Dedifferentiated amniotic fluid mesenchymal stem cell (primary cell): ENCODE measurements at regions not wholly inside any gene's neighbourhood (a gene's known extent, or its start where the extent isn't known, plus 50 kb on each side); places are given as distances from the start of the nearest gene placed in this dataset.
A peak's percentile ranks its signal among the peaks of the same experiment; 100 is the strongest.

Experiments used
- DNase-seq: peaks from one replicate; pipeline ENCODE4 v3.0.0-alpha.2; 2016; ENCODE audit errors: extremely low spot score

- DNase-seq = no peak
Measured at GRCh38 chr5:89275066-89275855, 392.3 kb upstream of the MEF2C start.

DNA sequence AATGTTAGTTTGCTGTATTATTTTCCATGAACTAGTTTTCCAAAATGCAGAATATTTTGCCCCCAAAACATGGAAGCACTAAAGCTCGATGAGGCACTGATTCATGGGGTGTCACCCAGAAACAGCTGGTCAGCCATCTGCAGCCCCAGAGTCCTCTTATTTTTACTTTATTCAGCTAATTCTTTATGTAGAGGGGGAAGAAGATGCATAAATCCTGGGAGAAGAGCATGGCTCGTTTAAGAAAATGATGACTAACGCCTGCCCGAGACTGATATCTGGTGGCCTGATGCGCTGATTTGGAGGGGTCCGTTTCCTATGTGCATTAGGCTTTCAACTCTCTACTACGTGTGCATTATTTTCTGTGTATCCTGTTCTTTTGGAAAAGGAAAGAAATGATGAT, 390.3 kb upstream of the MEF2C start:
- DNase-seq = no peak

- DNase-seq = no peak
Measured at GRCh38 chr5:89270901-89271300, 387.9 kb upstream of the MEF2C start.

DNA sequence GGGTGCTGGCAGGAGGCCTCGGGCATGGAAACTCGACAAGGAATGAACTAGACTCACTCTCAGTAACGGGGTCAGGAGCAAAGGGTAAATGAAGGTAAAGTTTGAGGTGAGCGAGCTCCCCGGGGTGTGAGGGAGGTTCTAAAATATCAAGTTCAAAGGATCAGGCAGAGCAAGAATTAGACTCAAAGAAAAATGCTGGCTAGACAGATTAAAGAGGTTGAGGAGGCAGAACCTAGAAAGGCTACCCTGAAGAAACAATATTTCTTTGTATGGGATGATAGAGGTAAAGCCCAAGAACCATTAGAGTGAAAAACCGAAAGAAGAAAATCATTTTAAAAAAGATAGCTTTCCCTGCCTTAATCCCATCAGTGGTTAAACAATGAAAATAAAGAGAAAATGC, 386.7 kb upstream of the MEF2C start:
- DNase-seq = no peak

- DNase-seq = no peak
Measured at GRCh38 chr5:89268460-89268859, 385.5 kb upstream of the MEF2C start.

DNA sequence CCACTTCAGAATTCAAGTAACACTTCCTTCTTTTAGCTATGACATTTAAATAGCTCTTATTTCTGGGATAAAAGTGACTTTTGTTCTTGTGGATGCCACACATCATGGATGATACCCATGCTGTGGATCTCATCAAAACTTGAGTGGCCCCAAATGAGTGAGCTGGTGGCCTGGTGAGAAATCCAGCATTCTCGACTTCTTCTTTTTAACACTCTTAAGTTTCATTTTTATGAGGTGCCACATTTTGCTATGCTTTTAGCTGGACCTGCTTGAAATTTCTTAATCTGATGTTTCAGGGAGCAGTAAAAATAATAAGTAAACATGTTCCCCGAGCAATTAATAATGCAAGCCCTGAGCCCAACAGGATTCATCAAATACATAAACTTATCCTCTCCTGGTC, 384.8 kb upstream of the MEF2C start:
- no peak for DNase-seq

DNA sequence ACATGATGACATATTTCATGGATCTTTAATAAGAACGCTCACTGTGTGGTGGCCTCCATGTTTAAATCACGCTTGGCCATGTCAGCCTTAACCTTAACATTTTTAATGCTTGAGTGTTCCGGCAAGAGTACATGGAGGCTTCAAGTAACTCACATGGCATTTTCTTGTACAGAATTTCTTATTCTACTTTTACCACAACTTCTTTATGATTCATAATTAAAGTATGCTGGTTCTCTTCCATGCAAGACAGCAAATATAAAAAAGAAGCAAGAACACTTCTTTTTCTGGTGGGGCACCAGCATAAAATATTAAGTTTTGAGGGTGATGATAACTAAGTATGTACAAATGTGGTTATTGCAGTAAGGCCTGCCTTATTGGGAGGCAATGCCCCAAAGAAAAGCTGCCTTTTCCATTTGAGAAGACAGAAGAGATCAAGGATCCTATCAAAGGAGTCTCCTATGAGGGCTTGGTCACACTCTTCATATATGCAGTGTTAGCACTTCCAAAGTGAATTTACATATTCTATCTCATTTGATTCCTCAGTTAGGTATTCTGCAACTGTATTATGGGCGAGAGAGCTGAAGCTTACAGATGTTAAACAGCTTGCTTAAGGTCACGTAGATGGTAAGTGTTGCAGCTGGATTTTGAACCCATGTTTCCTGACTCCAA, 382.7 kb upstream of the MEF2C start:
- DNase-seq = peak; percentile 72

DNA sequence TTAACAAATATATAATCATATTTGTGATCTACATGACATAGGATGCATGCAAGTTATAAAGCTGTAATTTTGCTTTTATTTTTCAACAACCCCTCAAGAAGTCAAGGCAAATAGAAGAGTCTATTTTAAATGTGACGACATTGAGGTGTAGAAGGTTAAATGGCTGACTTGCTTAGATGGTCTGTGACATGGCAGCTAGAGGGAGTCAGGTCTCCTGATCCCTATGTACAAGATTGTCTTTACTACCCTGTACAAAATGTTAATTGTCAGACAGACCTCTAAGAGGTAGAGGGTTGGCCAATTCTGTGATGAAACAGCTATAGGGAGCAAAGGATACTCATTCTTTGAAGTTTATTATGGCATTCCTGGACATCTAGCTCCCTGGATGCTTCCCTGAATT, 380.9 kb upstream of the MEF2C start:
- no peak for DNase-seq

- DNase-seq = no peak
Measured at GRCh38 chr5:89262030-89262429, 379.0 kb upstream of the MEF2C start.

- no peak for DNase-seq
Measured at GRCh38 chr5:89260254-89260653, 377.3 kb upstream of the MEF2C start.

GRCh38 chr5:89255845-89256463, 373.0 kb upstream of the MEF2C start:
- no peak for DNase-seq

GRCh38 chr5:89253666-89254352, 370.8 kb upstream of the MEF2C start:
- peak; percentile 18 for DNase-seq

DNA sequence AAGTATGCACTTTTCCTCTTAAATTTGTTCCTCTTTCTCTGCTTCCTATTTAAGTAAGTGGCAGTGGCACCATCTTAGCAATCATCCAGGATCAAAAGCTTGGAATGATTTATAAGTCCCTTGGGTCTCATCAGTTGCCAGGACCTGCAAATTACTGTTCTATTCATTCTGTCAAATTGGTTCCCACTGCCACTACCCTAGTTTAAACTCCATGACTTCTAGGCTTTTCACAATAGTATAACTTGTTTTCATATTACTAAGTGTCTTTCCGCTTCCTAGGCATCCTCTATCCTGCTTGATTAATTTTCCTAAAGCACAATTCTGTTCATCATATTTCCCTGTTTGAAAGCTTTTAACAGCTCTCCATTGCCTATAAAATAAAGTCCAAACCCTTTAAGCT, 363.9 kb upstream of the MEF2C start:
- no peak for DNase-seq

DNA sequence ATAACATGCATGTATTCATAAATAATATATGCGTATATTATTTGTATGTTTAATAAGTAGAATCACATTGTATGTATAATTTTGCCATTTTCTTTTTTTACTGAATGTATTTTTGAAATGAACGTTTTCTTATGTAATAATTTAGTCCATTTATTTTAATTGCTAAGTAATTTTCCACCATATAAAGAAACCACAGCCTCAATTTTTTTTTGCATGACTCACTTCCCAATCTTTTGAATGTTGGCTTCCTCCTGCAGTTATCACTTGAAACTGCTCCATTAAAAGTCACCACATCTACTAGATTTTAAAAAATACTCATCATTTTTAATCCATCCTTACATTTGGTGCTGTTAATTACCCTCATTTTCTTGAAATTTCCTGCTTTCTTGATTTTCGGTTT, 363.3 kb upstream of the MEF2C start:
- no peak for DNase-seq

DNA sequence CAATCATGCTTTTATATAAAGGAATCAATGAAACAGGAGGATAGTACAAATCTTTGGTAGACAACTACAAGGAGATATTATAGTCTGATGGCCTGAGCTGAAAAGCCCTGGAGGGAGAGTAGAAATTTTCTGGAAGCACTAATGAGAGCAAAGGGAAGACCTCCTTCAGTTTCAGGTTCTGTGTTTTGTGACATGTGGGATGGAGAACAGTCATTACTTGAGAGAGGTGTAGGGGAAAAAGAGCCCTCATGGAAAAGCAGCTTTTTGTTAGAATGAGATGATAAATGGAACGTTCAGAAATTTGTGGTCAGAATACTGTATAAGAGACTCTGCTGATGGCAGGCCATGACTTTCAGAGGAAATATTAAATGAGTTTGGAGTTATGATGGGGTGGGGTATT, 360.6 kb upstream of the MEF2C start:
- DNase-seq = no peak

DNA sequence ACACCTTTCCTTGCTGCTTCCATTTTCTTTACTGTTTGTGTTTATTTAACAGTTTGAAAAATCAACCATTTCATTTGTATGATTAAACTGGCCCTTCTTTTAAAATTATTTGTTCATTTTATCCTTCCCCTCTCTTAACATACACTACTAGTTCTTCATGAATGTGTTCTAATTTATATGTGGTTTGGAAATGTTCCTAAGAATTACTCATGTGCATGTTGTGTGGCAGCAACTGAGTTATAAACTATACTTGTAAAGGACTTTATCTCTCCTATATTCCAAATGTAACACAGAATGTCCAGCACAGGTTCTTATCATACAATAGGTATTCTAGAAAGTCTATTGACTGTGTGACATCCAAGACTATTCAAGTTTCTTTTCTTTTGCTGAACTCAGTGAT, 358.2 kb upstream of the MEF2C start:
- peak; percentile 53 for DNase-seq

DNA sequence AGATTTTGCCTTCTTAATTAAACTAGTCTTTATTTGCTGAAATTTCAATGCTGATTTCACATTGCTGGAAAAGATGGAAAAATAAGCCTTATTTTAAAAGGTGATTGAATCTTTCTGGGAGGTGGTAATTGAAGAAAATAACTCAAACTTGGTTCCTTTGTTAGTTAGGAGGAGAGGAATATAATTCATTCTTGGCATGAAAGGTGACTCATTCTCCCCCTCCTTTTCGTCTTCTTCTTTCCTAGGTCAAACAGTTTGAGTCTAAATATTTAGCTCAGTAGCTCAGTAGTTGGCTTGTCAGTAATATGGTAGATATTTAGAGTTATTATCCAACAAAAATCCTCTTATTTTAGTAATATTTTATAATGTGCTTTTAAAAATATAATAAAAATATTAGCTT, 353.9 kb upstream of the MEF2C start:
- DNase-seq = no peak

GRCh38 chr5:89233462-89233861, 350.5 kb upstream of the MEF2C start:
- DNase-seq = no peak

GRCh38 chr5:89232139-89232603, 349.2 kb upstream of the MEF2C start:
- no peak for DNase-seq

DNA sequence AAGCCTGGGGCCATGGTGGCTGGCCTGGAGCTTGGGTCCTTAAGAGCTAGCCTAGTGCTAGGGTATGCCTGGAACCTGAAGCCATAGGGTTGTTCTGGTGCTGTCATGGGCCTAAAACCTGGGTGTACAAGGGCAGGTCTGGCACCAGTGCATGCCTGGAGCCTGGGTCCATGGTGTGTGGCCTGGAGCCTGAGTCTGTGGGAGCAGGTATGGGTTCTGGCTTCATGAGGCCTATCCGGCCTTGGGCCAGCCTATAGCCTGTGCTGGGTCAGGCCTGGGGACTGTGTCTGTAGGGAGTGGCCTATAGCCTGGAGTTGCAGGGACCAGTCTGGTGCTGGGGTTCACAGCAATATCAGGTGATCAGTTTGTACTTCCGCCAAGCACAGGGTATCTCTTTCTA, 347.2 kb upstream of the MEF2C start:
- DNase-seq = no peak

DNA sequence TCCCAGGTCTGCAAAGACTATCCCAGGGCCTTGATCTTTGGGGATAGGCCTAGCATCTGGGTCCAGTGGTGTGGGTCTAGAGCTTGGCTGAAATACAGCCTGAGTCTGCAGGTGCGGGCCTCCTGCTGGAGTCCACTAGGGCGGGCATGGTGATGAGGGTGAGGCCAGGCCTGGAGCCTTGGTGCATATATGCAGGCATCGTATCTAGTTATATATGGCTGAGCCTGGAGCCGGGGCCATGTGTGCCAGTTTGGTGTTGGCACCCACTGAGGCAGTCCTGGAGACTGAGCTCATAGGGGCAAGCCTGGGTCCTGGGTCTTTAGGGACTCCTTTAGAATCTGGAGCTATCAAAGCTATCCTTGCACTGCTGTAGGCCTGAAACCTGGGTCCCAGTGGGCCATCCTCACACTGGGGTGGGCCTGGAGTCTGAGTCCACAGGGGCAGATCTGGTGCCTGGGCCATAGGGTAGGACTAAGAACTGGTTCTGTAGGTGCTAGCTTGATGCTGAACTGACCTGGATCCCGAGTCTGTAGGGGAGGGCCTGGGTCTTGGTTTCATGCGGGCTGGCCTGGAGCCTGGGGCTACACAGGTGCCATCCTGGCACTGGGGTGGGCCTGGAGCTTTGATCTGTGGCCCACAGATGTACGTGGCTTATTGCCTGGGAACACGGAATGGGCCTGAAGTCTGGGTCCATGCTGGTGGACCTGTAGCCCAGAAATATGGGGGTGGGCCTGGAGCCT, 346.5 kb upstream of the MEF2C start:
- no peak for DNase-seq

- no peak for DNase-seq
Measured at GRCh38 chr5:89228355-89228754, 345.4 kb upstream of the MEF2C start.
